LNCAP (cell line): ENCODE measurements at regions not wholly inside any gene's neighbourhood (a gene's known extent, or its start where the extent isn't known, plus 50 kb on each side); places are given as distances from the start of the nearest gene placed in this dataset.

Experiments used
- CTCF ChIP-seq: fragments of 450-650 bp; IDR thresholded peaks from 2 replicates; pipeline ENCODE4 v1.5.1; 2017; ENCODE audit warnings: mild to moderate bottlenecking

GRCh38 chr12:59861635-59862034 is 265.8 kb downstream of the SLC16A7 start:
- TF ChIP-seq CTCF: no peak

- TF ChIP-seq CTCF: no peak
Observed at GRCh38 chr12:59867055-59867454, 271.2 kb downstream of the SLC16A7 start.

GRCh38 chr12:59867689-59868088 is 271.9 kb downstream of the SLC16A7 start:
- TF ChIP-seq CTCF: no peak

- TF ChIP-seq CTCF: no peak
Observed at GRCh38 chr12:59871779-59872178, 275.9 kb downstream of the SLC16A7 start.

GRCh38 chr12:59873136-59873535 is 277.3 kb downstream of the SLC16A7 start:
- no peak for TF ChIP-seq CTCF

- TF ChIP-seq CTCF: no peak
Observed at GRCh38 chr12:59874781-59875180, 279.0 kb downstream of the SLC16A7 start.

- no peak for TF ChIP-seq CTCF
Observed at GRCh38 chr12:59886131-59886733, 290.4 kb downstream of the SLC16A7 start.

- TF ChIP-seq CTCF: no peak
Observed at GRCh38 chr12:59887178-59887577, 291.3 kb downstream of the SLC16A7 start.
